ENCODE measurements at regions not wholly inside any gene's neighbourhood (a gene's known extent, or its start where the extent isn't known, plus 50 kb on each side); places are given as distances from the start of the nearest gene placed in this dataset.
"Not testable (repeated sequence)": the region's sequence is repeated elsewhere in the genome, so short reads cannot be mapped to it uniquely, and the experiment has no call there.

- Histone ChIP-seq H3K9me3 (ENCODE audit: control insufficient read depth in 2 of 2, insufficient read depth in 1 of 2, low read depth in 1 of 2, low read length in 1 of 2) (peaks cover 0 to 2% of the 10 kb centered on the region in 2 donors), H3K27ac (ENCODE audit: low read depth in 2 of 2, low read length in 1 of 2) (peak overlapping the region; percentile 57 to 79), H3K36me3 (ENCODE audit: control insufficient read depth in 2 of 2, insufficient read depth in 2 of 2, low read length in 1 of 2) (no peaks in the 10 kb centered on the region), H3K4me1 (ENCODE audit: control insufficient read depth in 2 of 2, insufficient read depth in 2 of 2, low read length in 1 of 2) (peaks cover 10% of the 10 kb centered on the region in 2 donors), H3K27me3 (ENCODE audit: control insufficient read depth in 1 of 2, insufficient read depth in 2 of 2, low read length in 2 of 2) (no peaks in the 10 kb centered on the region), H3K4me3 (ENCODE audit: low read depth in 1 of 2, low read length in 2 of 2) (no peak overlapping the region)
- 30 to 35% methylated on average over 8 of the region's 8 CpGs for WGBS, 2 donors
Observed at GRCh38 chr4:184282251-184282713, 64.6 kb upstream of the ENPP6 start.

- Histone ChIP-seq H3K9me3 (ENCODE audit: control insufficient read depth in 2 of 2, insufficient read depth in 1 of 2, low read depth in 1 of 2, low read length in 1 of 2) (peaks cover 0 to 3% of the 10 kb centered on the region in 2 donors), H3K4me1 (ENCODE audit: control insufficient read depth in 2 of 2, insufficient read depth in 2 of 2, low read length in 1 of 2) (peaks cover 10% of the 10 kb centered on the region in 2 donors), H3K27ac (ENCODE audit: low read depth in 2 of 2, low read length in 1 of 2) (peak overlapping the region; percentile 57 to 79), H3K36me3 (ENCODE audit: control insufficient read depth in 2 of 2, insufficient read depth in 2 of 2, low read length in 1 of 2) (no peaks in the 10 kb centered on the region), H3K27me3 (ENCODE audit: control insufficient read depth in 1 of 2, insufficient read depth in 2 of 2, low read length in 2 of 2) (no peaks in the 10 kb centered on the region), H3K4me3 (ENCODE audit: low read depth in 1 of 2, low read length in 2 of 2) (no peak overlapping the region)
- 72 to 73% methylated on average over 12 of the region's 12 CpGs for WGBS, 2 donors
Observed at GRCh38 chr4:184281231-184282139, 63.8 kb upstream of the ENPP6 start.

GRCh38 chr4:184280591-184281071 is 63.0 kb upstream of the ENPP6 start:
- no peak overlapping the region for H3K27ac ChIP-seq (ENCODE audit: low read depth in 2 of 2, low read length in 1 of 2)
- no peak overlapping the region for H3K4me3 ChIP-seq (ENCODE audit: low read depth in 1 of 2, low read length in 2 of 2)
- H3K9me3 ChIP-seq (ENCODE audit: control insufficient read depth in 2 of 2, insufficient read depth in 1 of 2, low read depth in 1 of 2, low read length in 1 of 2) = peaks cover 0 to 3% of the 10 kb centered on the region in 2 donors
- H3K4me1 ChIP-seq (ENCODE audit: control insufficient read depth in 2 of 2, insufficient read depth in 2 of 2, low read length in 1 of 2) = peaks cover 10% of the 10 kb centered on the region in 2 donors
- WGBS, 2 donors = 91 to 93% methylated on average over 2 of the region's 2 CpGs
- H3K27me3 ChIP-seq (ENCODE audit: control insufficient read depth in 1 of 2, insufficient read depth in 2 of 2, low read length in 2 of 2) = no peaks in the 10 kb centered on the region
- no peaks in the 10 kb centered on the region for H3K36me3 ChIP-seq (ENCODE audit: control insufficient read depth in 2 of 2, insufficient read depth in 2 of 2, low read length in 1 of 2)

DNA sequence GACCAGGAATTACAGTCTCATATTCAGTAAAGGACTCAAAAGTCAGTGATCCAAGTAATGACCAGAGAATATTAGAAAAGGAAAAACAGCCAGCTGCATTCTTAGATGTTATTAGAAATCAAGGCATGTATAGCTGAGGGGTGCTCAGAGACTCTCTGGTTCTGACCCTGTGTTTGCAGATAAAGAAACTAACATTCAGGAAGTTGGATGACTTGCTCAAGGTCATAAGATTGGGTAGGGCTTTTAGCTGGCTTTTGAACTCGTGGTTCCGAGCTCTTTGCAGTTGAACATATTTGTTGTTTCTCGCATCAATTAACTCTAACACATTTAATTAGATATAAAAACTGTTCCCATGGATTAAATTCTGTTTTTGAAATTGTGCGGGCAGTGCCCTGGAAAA is 62.5 kb upstream of the ENPP6 start:
- H3K4me3 ChIP-seq (ENCODE audit: low read depth in 1 of 2, low read length in 2 of 2) = no peak overlapping the region
- no peaks in the 10 kb centered on the region for H3K27me3 ChIP-seq (ENCODE audit: control insufficient read depth in 1 of 2, insufficient read depth in 2 of 2, low read length in 2 of 2)
- no peak overlapping the region for H3K27ac ChIP-seq (ENCODE audit: low read depth in 2 of 2, low read length in 1 of 2)
- peaks cover 10% of the 10 kb centered on the region in 2 donors for H3K4me1 ChIP-seq (ENCODE audit: control insufficient read depth in 2 of 2, insufficient read depth in 2 of 2, low read length in 1 of 2)
- WGBS, 2 donors = 89 to 92% methylated on average over 4 of the region's 4 CpGs
- peaks cover 0 to 3% of the 10 kb centered on the region in 2 donors for H3K9me3 ChIP-seq (ENCODE audit: control insufficient read depth in 2 of 2, insufficient read depth in 1 of 2, low read depth in 1 of 2, low read length in 1 of 2)
- H3K36me3 ChIP-seq (ENCODE audit: control insufficient read depth in 2 of 2, insufficient read depth in 2 of 2, low read length in 1 of 2) = no peaks in the 10 kb centered on the region

GRCh38 chr4:184279496-184280061 is 61.9 kb upstream of the ENPP6 start:
- H3K27me3 ChIP-seq (ENCODE audit: control insufficient read depth in 1 of 2, insufficient read depth in 2 of 2, low read length in 2 of 2) = no peaks in the 10 kb centered on the region
- H3K4me3 ChIP-seq (ENCODE audit: low read depth in 1 of 2, low read length in 2 of 2) = no peak overlapping the region
- 93 to 95% methylated on average over 7 of the region's 7 CpGs for WGBS, 2 donors
- peaks cover 0 to 3% of the 10 kb centered on the region in 2 donors for H3K9me3 ChIP-seq (ENCODE audit: control insufficient read depth in 2 of 2, insufficient read depth in 1 of 2, low read depth in 1 of 2, low read length in 1 of 2)
- no peak overlapping the region for H3K27ac ChIP-seq (ENCODE audit: low read depth in 2 of 2, low read length in 1 of 2)
- peaks cover 10% of the 10 kb centered on the region in 2 donors for H3K4me1 ChIP-seq (ENCODE audit: control insufficient read depth in 2 of 2, insufficient read depth in 2 of 2, low read length in 1 of 2)
- H3K36me3 ChIP-seq (ENCODE audit: control insufficient read depth in 2 of 2, insufficient read depth in 2 of 2, low read length in 1 of 2) = no peaks in the 10 kb centered on the region

DNA sequence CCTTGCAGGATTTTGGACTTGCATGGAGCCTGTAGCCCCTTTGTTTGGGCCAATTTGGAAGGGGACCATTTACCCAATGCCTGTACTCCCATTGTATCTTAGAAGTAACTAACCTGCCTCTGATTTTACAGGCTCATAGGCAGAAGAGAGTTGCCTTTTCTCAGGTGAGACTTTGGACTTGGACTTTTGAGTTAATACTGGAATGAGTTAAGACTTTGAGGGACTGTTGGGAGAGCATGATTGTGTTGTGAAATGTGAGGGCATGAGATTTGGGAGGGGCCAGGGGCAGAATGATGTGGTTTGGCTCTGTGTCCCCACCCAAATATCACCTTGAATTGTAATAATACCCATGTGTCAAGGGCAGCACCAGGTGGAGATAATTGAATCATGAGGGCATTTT is 60.1 kb upstream of the ENPP6 start:
- not testable (repeated sequence) for H3K27me3 ChIP-seq (ENCODE audit: control insufficient read depth in 1 of 2, insufficient read depth in 2 of 2, low read length in 2 of 2); H3K27ac ChIP-seq (ENCODE audit: low read depth in 2 of 2, low read length in 1 of 2); H3K4me1 ChIP-seq (ENCODE audit: control insufficient read depth in 2 of 2, insufficient read depth in 2 of 2, low read length in 1 of 2); H3K36me3 ChIP-seq (ENCODE audit: control insufficient read depth in 2 of 2, insufficient read depth in 2 of 2, low read length in 1 of 2); H3K4me3 ChIP-seq (ENCODE audit: low read depth in 1 of 2, low read length in 2 of 2); H3K9me3 ChIP-seq (ENCODE audit: control insufficient read depth in 2 of 2, insufficient read depth in 1 of 2, low read depth in 1 of 2, low read length in 1 of 2)

DNA sequence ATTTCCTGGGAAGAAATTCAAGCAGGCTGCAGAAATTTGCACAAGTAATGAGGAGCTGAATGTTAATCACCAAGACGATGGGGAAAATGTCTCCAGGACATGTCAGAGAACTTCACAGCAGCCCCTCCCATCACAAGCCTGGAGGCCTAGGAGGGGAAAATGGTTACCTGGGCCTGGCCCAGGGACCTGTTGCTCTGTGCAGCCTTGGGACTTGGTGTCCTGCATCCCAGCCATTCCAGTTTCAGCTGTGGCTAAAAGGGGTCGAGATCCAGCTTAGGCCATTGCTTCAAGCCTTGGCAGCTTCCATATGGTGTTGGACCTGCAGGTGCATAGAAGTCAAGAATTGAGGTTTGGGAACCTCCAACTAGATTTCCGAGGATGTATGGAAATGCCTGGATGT is 59.3 kb upstream of the ENPP6 start:
- not testable (repeated sequence) for H3K27me3 ChIP-seq (ENCODE audit: control insufficient read depth in 1 of 2, insufficient read depth in 2 of 2, low read length in 2 of 2); H3K36me3 ChIP-seq (ENCODE audit: control insufficient read depth in 2 of 2, insufficient read depth in 2 of 2, low read length in 1 of 2); H3K4me1 ChIP-seq (ENCODE audit: control insufficient read depth in 2 of 2, insufficient read depth in 2 of 2, low read length in 1 of 2); H3K27ac ChIP-seq (ENCODE audit: low read depth in 2 of 2, low read length in 1 of 2); H3K9me3 ChIP-seq (ENCODE audit: control insufficient read depth in 2 of 2, insufficient read depth in 1 of 2, low read depth in 1 of 2, low read length in 1 of 2); H3K4me3 ChIP-seq (ENCODE audit: low read depth in 1 of 2, low read length in 2 of 2)
- 88 to 89% methylated on average over 3 of the region's 3 CpGs for WGBS, 2 donors

- not testable (repeated sequence) for H3K4me3 ChIP-seq (ENCODE audit: low read depth in 1 of 2, low read length in 2 of 2); H3K36me3 ChIP-seq (ENCODE audit: control insufficient read depth in 2 of 2, insufficient read depth in 2 of 2, low read length in 1 of 2); H3K27ac ChIP-seq (ENCODE audit: low read depth in 2 of 2, low read length in 1 of 2); H3K4me1 ChIP-seq (ENCODE audit: control insufficient read depth in 2 of 2, insufficient read depth in 2 of 2, low read length in 1 of 2); H3K27me3 ChIP-seq (ENCODE audit: control insufficient read depth in 1 of 2, insufficient read depth in 2 of 2, low read length in 2 of 2); H3K9me3 ChIP-seq (ENCODE audit: control insufficient read depth in 2 of 2, insufficient read depth in 1 of 2, low read depth in 1 of 2, low read length in 1 of 2)
- WGBS, 2 donors = 89 to 91% methylated on average over 4 of the region's 4 CpGs
Observed at GRCh38 chr4:184276346-184276745, 58.7 kb upstream of the ENPP6 start.

DNA sequence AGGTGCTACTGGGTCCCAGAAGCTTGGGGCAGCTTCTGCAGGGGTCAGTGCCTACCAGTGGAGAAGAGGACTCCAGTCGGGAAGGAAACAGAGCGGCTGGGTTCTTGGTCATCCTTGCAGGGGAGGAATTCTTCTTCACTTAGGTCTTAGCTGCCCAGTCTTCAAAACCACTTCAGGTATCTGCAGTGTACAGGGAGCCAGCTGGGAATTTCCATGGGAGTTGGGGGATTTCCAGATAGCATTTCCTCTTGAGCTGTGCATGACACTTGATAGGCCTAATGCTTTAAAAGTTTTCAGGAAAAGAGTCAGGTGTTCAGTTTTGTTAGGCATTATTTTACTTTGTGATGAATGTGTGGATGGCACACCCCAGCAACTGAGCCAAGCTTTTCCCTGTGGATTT is 58.1 kb upstream of the ENPP6 start:
- H3K27me3 ChIP-seq (ENCODE audit: control insufficient read depth in 1 of 2, insufficient read depth in 2 of 2, low read length in 2 of 2) = no peaks in the 10 kb centered on the region

More for the DNA sequence above, 58.1 kb upstream of the ENPP6 start:
- no peaks in the 10 kb centered on the region for H3K36me3 ChIP-seq (ENCODE audit: control insufficient read depth in 2 of 2, insufficient read depth in 2 of 2, low read length in 1 of 2)
- peaks cover 0 to 3% of the 10 kb centered on the region in 2 donors for H3K9me3 ChIP-seq (ENCODE audit: control insufficient read depth in 2 of 2, insufficient read depth in 1 of 2, low read depth in 1 of 2, low read length in 1 of 2)
- WGBS, 2 donors = 84 to 89% methylated on average over 2 of the region's 2 CpGs
- no peak overlapping the region for H3K4me3 ChIP-seq (ENCODE audit: low read depth in 1 of 2, low read length in 2 of 2)
- H3K27ac ChIP-seq (ENCODE audit: low read depth in 2 of 2, low read length in 1 of 2) = no peak overlapping the region
- no peaks in the 10 kb centered on the region for H3K4me1 ChIP-seq (ENCODE audit: control insufficient read depth in 2 of 2, insufficient read depth in 2 of 2, low read length in 1 of 2)
